GM23338 (cell line): ENCODE measurements at regions not wholly inside any gene's neighbourhood (a gene's known extent, or its start where the extent isn't known, plus 50 kb on each side); places are given as distances from the start of the nearest gene placed in this dataset.
A peak's percentile ranks its signal among the peaks of the same experiment; 100 is the strongest.

Experiments used
- ATAC-seq: fragments of 200-7000 bp; cut with Tn5 transposase; 3 replicates; pipeline ENCODE4 v1.9.1; 2020
- DNase-seq: peaks from one replicate; pipeline ENCODE4 v3.0.0-alpha.2; 2015; ENCODE audit warnings: low spot score
- H2AFZ ChIP-seq: fragments of 200-600 bp; sonication (generic); 2 replicates; pipeline ENCODE4 v1.8.0; 2016; ENCODE audit warnings: antibody characterized with exemption, mild to moderate bottlenecking, moderate library complexity
- H3F3A ChIP-seq: fragments of 200-600 bp; sonication (generic); replicated peaks from 2 replicates; pipeline ENCODE4 v1.8.0; 2017; ENCODE audit warnings: antibody characterized with exemption, mixed run types, low read depth
- H3K27ac ChIP-seq: fragments of 200-600 bp; sonication (generic); 2 replicates; pipeline ENCODE4 v1.6.1; 2016; ENCODE audit warnings: low read depth
- H3K27me3 ChIP-seq: fragments of 200-600 bp; sonication (generic); 2 replicates; pipeline ENCODE4 v1.8.0; 2016; ENCODE audit warnings: mild to moderate bottlenecking, mixed run types, moderate library complexity; ENCODE audit not compliant: insufficient read depth
- H3K36me3 ChIP-seq: fragments of 200-600 bp; sonication (generic); 2 replicates; pipeline ENCODE4 v1.8.0; 2016; ENCODE audit warnings: mild to moderate bottlenecking; ENCODE audit not compliant: insufficient read depth
- H3K4me1 ChIP-seq: fragments of 200-600 bp; sonication (generic); 2 replicates; pipeline ENCODE4 v1.8.0; 2016; ENCODE audit warnings: mild to moderate bottlenecking, moderate library complexity; ENCODE audit not compliant: insufficient read depth
- H3K4me2 ChIP-seq: fragments of 200-600 bp; sonication (generic); 2 replicates; pipeline ENCODE4 v1.7.1; 2017; ENCODE audit warnings: mixed run types
- H3K4me3 ChIP-seq: fragments of 200-600 bp; sonication (generic); 2 replicates; pipeline ENCODE4 v1.6.1; 2016; ENCODE audit warnings: mixed run types
- H3K79me2 ChIP-seq: fragments of 200-600 bp; sonication (generic); replicated peaks from 2 replicates; pipeline ENCODE4 v1.8.0; 2017; ENCODE audit warnings: mild to moderate bottlenecking; ENCODE audit not compliant: insufficient read depth
- H3K9me2 ChIP-seq: fragments of 200-600 bp; sonication (generic); 2 replicates; pipeline ENCODE4 v1.8.0; 2017; ENCODE audit not compliant: insufficient read depth
- H4K20me1 ChIP-seq: fragments of 200-600 bp; sonication (generic); replicated peaks from 2 replicates; pipeline ENCODE4 v1.8.0; 2017; ENCODE audit warnings: mild to moderate bottlenecking; ENCODE audit not compliant: insufficient read depth
- H3K27ac Mint-ChIP-seq: 2 replicates; pipeline ENCODE4 v1.8.0; 2020; ENCODE audit warnings: inconsistent platforms, mild to moderate bottlenecking, moderate library complexity, mixed read lengths
- H3K27me3 Mint-ChIP-seq: 3 replicates; pipeline ENCODE4 v1.8.0; 2022; ENCODE audit warnings: low read depth, mild to moderate bottlenecking, moderate library complexity, mixed read lengths, inconsistent platforms; ENCODE audit not compliant: insufficient read depth, poor library complexity
- H3K36me3 Mint-ChIP-seq: 3 replicates; pipeline ENCODE4 v1.8.0; 2021; ENCODE audit warnings: low read depth, mild to moderate bottlenecking, inconsistent platforms, moderate library complexity, mixed read lengths
- H3K4me1 Mint-ChIP-seq: 3 replicates; pipeline ENCODE4 v1.8.0; 2020; ENCODE audit warnings: mild to moderate bottlenecking, inconsistent platforms, mixed read lengths
- H3K4me3 Mint-ChIP-seq: 3 replicates; pipeline ENCODE4 v1.8.0; 2021; ENCODE audit warnings: moderate library complexity, mild to moderate bottlenecking, inconsistent platforms, mixed read lengths
- H3K9me3 Mint-ChIP-seq: 3 replicates; pipeline ENCODE4 v1.8.0; 2020; ENCODE audit warnings: moderate library complexity, mild to moderate bottlenecking, inconsistent platforms, mixed read lengths
- CREB1 ChIP-seq: fragments of 250-450 bp; sonication (Bioruptor Pico); IDR thresholded peaks from 2 replicates; pipeline ENCODE4 v1.5.0; 2020; ENCODE audit warnings: low read depth, mild to moderate bottlenecking, moderate library complexity
- EZH2 ChIP-seq: fragments of 200-600 bp; sonication (generic); IDR thresholded peaks from one replicate; pipeline ENCODE4 v1.8.0; 2017; ENCODE audit warnings: antibody characterized with exemption, mild to moderate bottlenecking, low read depth; ENCODE audit not compliant: unreplicated experiment
- EZH2phosphoT487 ChIP-seq: fragments of 200-600 bp; sonication (generic); IDR thresholded peaks from one replicate; pipeline ENCODE4 v1.8.1; 2018; ENCODE audit warnings: antibody characterized with exemption; ENCODE audit not compliant: unreplicated experiment
- JUNB ChIP-seq: IDR thresholded peaks from one replicate; pipeline ENCODE4 v1.6.1; 2016; ENCODE audit warnings: antibody characterized with exemption; ENCODE audit not compliant: unreplicated experiment
- NANOG ChIP-seq: IDR thresholded peaks from 2 replicates; pipeline ENCODE4 v1.6.1; 2016; ENCODE audit warnings: antibody characterized with exemption, borderline replicate concordance
- POLR2AphosphoS5 ChIP-seq: IDR thresholded peaks from 2 replicates; pipeline ENCODE4 v1.6.1; 2016; ENCODE audit warnings: antibody characterized with exemption, low read depth
- STAT1 ChIP-seq: IDR thresholded peaks from one replicate; pipeline ENCODE4 v1.6.1; 2016; ENCODE audit warnings: antibody characterized with exemption; ENCODE audit not compliant: unreplicated experiment
- ZNF114 ChIP-seq: fragments of 250-450 bp; sonication (Bioruptor Pico); IDR thresholded peaks from 2 replicates; pipeline ENCODE4 v1.5.0; 2020; ENCODE audit warnings: mild to moderate bottlenecking, moderate library complexity
- ZNF331 ChIP-seq: fragments of 250-450 bp; sonication (Bioruptor Pico); IDR thresholded peaks from 2 replicates; pipeline ENCODE4 v1.5.0; 2020; ENCODE audit warnings: low read depth, mild to moderate bottlenecking, moderate library complexity
- TF ChIP-seq, protein P1 (sequence below), 2 experiments: fragments of 200-600 bp in 1 of 2; sonication (generic) in 1 of 2; conservative IDR thresholded peaks; 2 replicates each; pipeline versions ENCODE4 v1.5.1 to v1.6.1; 2016 to 2017; ENCODE audit warnings: antibody characterized with exemption in 2 of 2, low read depth in 2 of 2, mild to moderate bottlenecking in 2 of 2, moderate library complexity in 1 of 2
- TF ChIP-seq, protein P2 (sequence below): IDR thresholded peaks from one replicate; pipeline ENCODE4 v1.6.1; 2018; ENCODE audit warnings: antibody characterized with exemption; ENCODE audit not compliant: unreplicated experiment
- TF ChIP-seq, protein P3 (sequence below): IDR thresholded peaks from 2 replicates; pipeline ENCODE4 v1.6.1; 2016; ENCODE audit warnings: antibody characterized with exemption

DNA sequence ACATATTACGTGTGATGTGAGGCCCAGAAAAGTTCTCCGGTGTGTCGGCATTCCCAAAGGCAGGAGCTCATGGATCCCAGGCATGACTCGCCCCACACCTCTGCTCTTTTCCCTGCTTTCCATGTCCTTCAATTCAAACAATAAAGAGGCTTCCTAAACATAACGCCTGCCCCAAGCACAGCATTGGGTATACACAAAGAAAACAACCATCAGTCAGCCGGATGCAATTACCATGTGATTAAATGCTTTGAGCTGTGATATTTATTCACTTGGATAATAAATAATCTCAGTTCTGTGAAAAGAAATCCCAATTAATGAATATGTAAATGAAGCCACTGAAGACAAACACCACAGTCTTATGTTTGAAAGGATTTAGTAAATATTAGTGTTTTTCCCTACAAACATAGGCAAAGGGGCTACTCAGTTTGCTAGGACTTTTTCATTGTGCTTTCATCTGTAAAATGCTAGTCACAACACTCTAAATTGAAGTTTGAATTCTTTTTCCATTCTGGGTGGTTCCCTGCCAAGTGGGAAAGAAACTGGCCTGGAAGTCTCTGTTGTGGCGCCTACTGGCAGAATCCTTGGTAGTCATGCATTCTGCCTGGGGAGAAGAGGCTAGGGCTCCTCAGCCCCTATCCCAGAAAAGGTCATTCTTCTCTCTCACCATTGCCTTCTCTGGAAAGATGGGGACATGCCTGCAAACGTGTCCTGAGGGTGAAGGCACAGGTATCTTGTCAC is 144.7 kb downstream of the COL6A3 start:
- Histone ChIP-seq H4K20me1 (no peaks in the 10 kb centered on the region), H2AFZ (no peak overlapping the region), H3K36me3 (no peaks in the 10 kb centered on the region), H3K4me3 (no peak overlapping the region), H3K4me2 (no peak overlapping the region), H3K9me2 (0 out of 2 replicates have a peak, but pooled peaks cover 4% of the 10 kb centered on the region), H3K27me3 (no peaks in the 10 kb centered on the region), H3K4me1 (no peaks in the 10 kb centered on the region), H3K79me2 (no peaks in the 10 kb centered on the region), H3F3A (no peaks in the 10 kb centered on the region), H3K27ac (no peak overlapping the region)
- TF ChIP-seq EZH2 = no peak
- no peak for TF ChIP-seq STAT1
- TF ChIP-seq, protein P1, sequence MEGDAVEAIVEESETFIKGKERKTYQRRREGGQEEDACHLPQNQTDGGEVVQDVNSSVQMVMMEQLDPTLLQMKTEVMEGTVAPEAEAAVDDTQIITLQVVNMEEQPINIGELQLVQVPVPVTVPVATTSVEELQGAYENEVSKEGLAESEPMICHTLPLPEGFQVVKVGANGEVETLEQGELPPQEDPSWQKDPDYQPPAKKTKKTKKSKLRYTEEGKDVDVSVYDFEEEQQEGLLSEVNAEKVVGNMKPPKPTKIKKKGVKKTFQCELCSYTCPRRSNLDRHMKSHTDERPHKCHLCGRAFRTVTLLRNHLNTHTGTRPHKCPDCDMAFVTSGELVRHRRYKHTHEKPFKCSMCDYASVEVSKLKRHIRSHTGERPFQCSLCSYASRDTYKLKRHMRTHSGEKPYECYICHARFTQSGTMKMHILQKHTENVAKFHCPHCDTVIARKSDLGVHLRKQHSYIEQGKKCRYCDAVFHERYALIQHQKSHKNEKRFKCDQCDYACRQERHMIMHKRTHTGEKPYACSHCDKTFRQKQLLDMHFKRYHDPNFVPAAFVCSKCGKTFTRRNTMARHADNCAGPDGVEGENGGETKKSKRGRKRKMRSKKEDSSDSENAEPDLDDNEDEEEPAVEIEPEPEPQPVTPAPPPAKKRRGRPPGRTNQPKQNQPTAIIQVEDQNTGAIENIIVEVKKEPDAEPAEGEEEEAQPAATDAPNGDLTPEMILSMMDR (conservative IDR thresholded peaks at IDR 0.05; ENCODE audit: low read depth in 2 of 2) = no peak
- no peak for TF ChIP-seq ZNF331
- no peak for TF ChIP-seq CREB1
- no peak for TF ChIP-seq EZH2phosphoT487
- TF ChIP-seq JUNB = no peak
- Mint-ChIP-seq H3K9me3 (no peaks in the 10 kb centered on the region), H3K27ac (no peak overlapping the region), H3K36me3 (no peaks in the 10 kb centered on the region), H3K27me3 (peaks cover 2% of the 10 kb centered on the region), H3K4me3 (no peak overlapping the region), H3K4me1 (peaks cover 6% of the 10 kb centered on the region; the same call in 2 of the 3 replicates)
- ATAC-seq = no peak
- DNase-seq = no peak

DNA sequence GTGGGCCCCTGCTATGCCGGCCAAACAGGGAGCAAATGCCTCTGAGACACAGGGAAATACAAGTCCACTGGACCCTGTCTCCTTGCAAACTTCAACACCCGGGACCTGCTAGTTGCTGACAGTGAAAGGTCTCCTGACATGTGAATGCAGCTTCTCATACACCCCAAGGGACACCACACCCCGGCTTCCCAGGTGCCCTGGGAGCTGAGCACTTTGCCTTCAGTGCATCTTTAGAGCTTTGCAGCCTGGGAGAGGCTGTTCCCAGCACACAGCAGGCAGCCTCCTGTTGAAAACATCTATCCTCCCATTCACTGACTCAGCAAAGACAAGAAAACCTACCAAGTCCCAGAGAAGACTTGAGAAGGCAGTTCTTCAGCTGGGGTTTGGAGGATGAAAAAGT is 143.4 kb downstream of the COL6A3 start:
- H3K27ac Mint-ChIP-seq = no peak overlapping the region
- no peak for DNase-seq
- Histone ChIP-seq H3F3A (no peaks in the 10 kb centered on the region), H3K4me1 (no peaks in the 10 kb centered on the region), H3K4me3 (no peak overlapping the region), H3K27ac (no peak overlapping the region), H2AFZ (no peak overlapping the region), H3K36me3 (no peaks in the 10 kb centered on the region), H3K4me2 (no peak overlapping the region), H3K79me2 (no peaks in the 10 kb centered on the region), H3K27me3 (no peaks in the 10 kb centered on the region), H4K20me1 (no peaks in the 10 kb centered on the region), H3K9me2 (0 out of 2 replicates have a peak, but pooled peaks cover 4% of the 10 kb centered on the region)
- H3K4me3 Mint-ChIP-seq = no peak overlapping the region
- H3K4me1 Mint-ChIP-seq = peaks cover 6% of the 10 kb centered on the region; the same call in 2 of the 3 replicates
- H3K9me3 Mint-ChIP-seq = no peaks in the 10 kb centered on the region
- peaks cover 2% of the 10 kb centered on the region for H3K27me3 Mint-ChIP-seq
- peak; percentile 26; the same call in 2 of the 3 replicates for ATAC-seq
- no peaks in the 10 kb centered on the region for H3K36me3 Mint-ChIP-seq
- TF ChIP-seq NANOG (no peak), ZNF331 (no peak), ZNF114 (CRISPR knock-in tag) (no peak), STAT1 (no peak), POLR2AphosphoS5 (no peak), EZH2 (no peak), EZH2phosphoT487 (no peak), CREB1 (no peak), JUNB (no peak)
- TF ChIP-seq, protein P2, sequence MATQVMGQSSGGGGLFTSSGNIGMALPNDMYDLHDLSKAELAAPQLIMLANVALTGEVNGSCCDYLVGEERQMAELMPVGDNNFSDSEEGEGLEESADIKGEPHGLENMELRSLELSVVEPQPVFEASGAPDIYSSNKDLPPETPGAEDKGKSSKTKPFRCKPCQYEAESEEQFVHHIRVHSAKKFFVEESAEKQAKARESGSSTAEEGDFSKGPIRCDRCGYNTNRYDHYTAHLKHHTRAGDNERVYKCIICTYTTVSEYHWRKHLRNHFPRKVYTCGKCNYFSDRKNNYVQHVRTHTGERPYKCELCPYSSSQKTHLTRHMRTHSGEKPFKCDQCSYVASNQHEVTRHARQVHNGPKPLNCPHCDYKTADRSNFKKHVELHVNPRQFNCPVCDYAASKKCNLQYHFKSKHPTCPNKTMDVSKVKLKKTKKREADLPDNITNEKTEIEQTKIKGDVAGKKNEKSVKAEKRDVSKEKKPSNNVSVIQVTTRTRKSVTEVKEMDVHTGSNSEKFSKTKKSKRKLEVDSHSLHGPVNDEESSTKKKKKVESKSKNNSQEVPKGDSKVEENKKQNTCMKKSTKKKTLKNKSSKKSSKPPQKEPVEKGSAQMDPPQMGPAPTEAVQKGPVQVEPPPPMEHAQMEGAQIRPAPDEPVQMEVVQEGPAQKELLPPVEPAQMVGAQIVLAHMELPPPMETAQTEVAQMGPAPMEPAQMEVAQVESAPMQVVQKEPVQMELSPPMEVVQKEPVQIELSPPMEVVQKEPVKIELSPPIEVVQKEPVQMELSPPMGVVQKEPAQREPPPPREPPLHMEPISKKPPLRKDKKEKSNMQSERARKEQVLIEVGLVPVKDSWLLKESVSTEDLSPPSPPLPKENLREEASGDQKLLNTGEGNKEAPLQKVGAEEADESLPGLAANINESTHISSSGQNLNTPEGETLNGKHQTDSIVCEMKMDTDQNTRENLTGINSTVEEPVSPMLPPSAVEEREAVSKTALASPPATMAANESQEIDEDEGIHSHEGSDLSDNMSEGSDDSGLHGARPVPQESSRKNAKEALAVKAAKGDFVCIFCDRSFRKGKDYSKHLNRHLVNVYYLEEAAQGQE = no peak
- TF ChIP-seq, protein P3, sequence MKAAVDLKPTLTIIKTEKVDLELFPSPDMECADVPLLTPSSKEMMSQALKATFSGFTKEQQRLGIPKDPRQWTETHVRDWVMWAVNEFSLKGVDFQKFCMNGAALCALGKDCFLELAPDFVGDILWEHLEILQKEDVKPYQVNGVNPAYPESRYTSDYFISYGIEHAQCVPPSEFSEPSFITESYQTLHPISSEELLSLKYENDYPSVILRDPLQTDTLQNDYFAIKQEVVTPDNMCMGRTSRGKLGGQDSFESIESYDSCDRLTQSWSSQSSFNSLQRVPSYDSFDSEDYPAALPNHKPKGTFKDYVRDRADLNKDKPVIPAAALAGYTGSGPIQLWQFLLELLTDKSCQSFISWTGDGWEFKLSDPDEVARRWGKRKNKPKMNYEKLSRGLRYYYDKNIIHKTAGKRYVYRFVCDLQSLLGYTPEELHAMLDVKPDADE = no peak
- TF ChIP-seq, protein P1 (conservative IDR thresholded peaks at IDR 0.05; ENCODE audit: low read depth in 2 of 2) = no peak
